ENCODE measurements at regions not wholly inside any gene's neighbourhood (a gene's known extent, or its start where the extent isn't known, plus 50 kb on each side); places are given as distances from the start of the nearest gene placed in this dataset.
"Not testable (repeated sequence)": the region's sequence is repeated elsewhere in the genome, so short reads cannot be mapped to it uniquely, and the experiment has no call there.

GRCh38 chr15:85196697-85197096, 183.7 kb upstream of the AKAP13 start:
- DNase-seq; H3K36me3 ChIP-seq (ENCODE audit: control insufficient read depth, insufficient read depth, low read length); H3K4me1 ChIP-seq (ENCODE audit: control insufficient read depth, insufficient read depth, low read length); H3K27ac ChIP-seq (ENCODE audit: low read length); H3K4me3 ChIP-seq (ENCODE audit: low read length); H3K27me3 ChIP-seq (ENCODE audit: control insufficient read depth, insufficient read depth, low read length); H3K9me3 ChIP-seq (ENCODE audit: control insufficient read depth, low read depth, low read length): not testable (repeated sequence)
- no CpG with 5 or more reads among the region's 5 CpGs for WGBS (ENCODE audit: insufficient coverage, low lambda C conversion rate)

DNA sequence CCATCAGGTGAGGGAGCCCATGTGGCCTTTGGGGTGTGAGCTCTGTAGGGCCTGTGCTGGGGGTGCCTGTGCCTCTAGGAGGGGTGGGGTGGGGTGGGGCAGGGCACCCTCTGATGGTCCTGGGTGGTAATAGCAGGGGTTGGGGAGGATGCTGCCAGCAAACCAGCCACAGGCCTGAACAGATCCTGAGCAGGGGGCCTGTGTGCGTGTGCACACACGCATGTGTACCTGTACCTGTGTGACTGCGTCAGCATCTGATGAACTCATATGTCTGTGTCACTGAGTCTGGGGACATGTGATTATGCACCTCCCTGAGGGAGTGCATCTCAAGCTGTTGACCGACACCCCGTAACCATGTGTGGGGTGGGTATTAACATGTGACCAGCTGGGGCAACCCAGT, 182.8 kb upstream of the AKAP13 start:
- not testable (repeated sequence) for H3K9me3 ChIP-seq (ENCODE audit: control insufficient read depth, low read depth, low read length); H3K4me1 ChIP-seq (ENCODE audit: control insufficient read depth, insufficient read depth, low read length); H3K27ac ChIP-seq (ENCODE audit: low read length); H3K27me3 ChIP-seq (ENCODE audit: control insufficient read depth, insufficient read depth, low read length); H3K36me3 ChIP-seq (ENCODE audit: control insufficient read depth, insufficient read depth, low read length); DNase-seq; H3K4me3 ChIP-seq (ENCODE audit: low read length)
- WGBS (ENCODE audit: insufficient coverage, low lambda C conversion rate), result no CpG with 5 or more reads among the region's 5 CpGs

DNA sequence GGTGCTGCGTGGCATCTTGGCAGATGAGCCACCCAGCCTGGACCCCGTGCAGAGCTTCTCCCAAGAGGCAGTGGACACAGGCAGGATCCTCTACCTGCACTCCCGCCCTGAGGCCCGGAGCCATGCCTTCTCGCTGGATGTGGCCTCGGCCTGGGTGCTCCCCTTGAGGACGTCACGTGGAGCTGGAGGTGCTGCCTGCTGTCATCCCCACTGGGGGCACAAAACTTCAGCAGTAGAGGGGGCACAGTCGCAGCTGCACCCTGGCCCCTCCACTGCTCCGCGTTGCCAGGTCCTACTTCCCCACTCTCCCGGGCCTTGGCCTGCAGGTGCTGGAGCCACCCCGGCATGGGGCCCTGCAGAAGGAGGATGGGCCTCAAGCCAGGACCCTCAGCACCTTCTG, 182.0 kb upstream of the AKAP13 start:
- H3K9me3 ChIP-seq (ENCODE audit: control insufficient read depth, low read depth, low read length); DNase-seq; H3K27ac ChIP-seq (ENCODE audit: low read length); H3K4me1 ChIP-seq (ENCODE audit: control insufficient read depth, insufficient read depth, low read length); H3K4me3 ChIP-seq (ENCODE audit: low read length); H3K27me3 ChIP-seq (ENCODE audit: control insufficient read depth, insufficient read depth, low read length); H3K36me3 ChIP-seq (ENCODE audit: control insufficient read depth, insufficient read depth, low read length): not testable (repeated sequence)
- WGBS (ENCODE audit: insufficient coverage, low lambda C conversion rate), result no CpG with 5 or more reads among the region's 13 CpGs

DNA sequence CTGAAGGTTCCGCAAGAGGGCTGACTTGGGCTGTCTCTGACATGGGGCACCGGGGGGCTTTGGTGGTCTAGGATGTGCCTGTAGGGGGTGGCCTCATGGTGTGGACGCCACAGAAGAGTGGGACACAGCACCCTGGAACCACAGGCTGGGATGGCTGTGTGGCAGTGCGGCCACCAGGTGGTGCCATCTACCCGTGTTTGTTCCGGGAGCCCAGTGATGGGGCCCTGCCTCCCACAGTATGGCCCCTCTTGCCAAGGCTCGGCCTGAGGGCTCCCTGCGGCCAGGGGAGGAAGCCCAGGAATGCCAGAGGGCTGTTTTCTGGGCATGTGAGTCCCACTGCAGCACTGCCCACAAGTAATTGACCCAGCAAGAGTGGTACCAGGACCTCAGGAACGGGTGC, 180.2 kb upstream of the AKAP13 start:
- not testable (repeated sequence) for H3K4me1 ChIP-seq (ENCODE audit: control insufficient read depth, insufficient read depth, low read length); H3K4me3 ChIP-seq (ENCODE audit: low read length); H3K9me3 ChIP-seq (ENCODE audit: control insufficient read depth, low read depth, low read length); DNase-seq; H3K36me3 ChIP-seq (ENCODE audit: control insufficient read depth, insufficient read depth, low read length); H3K27ac ChIP-seq (ENCODE audit: low read length); H3K27me3 ChIP-seq (ENCODE audit: control insufficient read depth, insufficient read depth, low read length)
- no CpG with 5 or more reads among the region's 9 CpGs for WGBS (ENCODE audit: insufficient coverage, low lambda C conversion rate)

- H3K36me3 ChIP-seq (ENCODE audit: control insufficient read depth, insufficient read depth, low read length); H3K9me3 ChIP-seq (ENCODE audit: control insufficient read depth, low read depth, low read length); DNase-seq; H3K27me3 ChIP-seq (ENCODE audit: control insufficient read depth, insufficient read depth, low read length); H3K4me1 ChIP-seq (ENCODE audit: control insufficient read depth, insufficient read depth, low read length); H3K4me3 ChIP-seq (ENCODE audit: low read length); H3K27ac ChIP-seq (ENCODE audit: low read length): not testable (repeated sequence)
- WGBS (ENCODE audit: insufficient coverage, low lambda C conversion rate), result no CpG with 5 or more reads among the region's 16 CpGs
Measured at GRCh38 chr15:85201118-85201793, 179.1 kb upstream of the AKAP13 start.

- WGBS (ENCODE audit: insufficient coverage, low lambda C conversion rate), result no CpG with 5 or more reads among the region's 16 CpGs
Measured at GRCh38 chr15:85204481-85204880, 175.9 kb upstream of the AKAP13 start.

GRCh38 chr15:85233791-85234325, 146.5 kb upstream of the AKAP13 start:
- H3K36me3 ChIP-seq (ENCODE audit: control insufficient read depth, insufficient read depth, low read length); H3K4me1 ChIP-seq (ENCODE audit: control insufficient read depth, insufficient read depth, low read length); H3K4me3 ChIP-seq (ENCODE audit: low read length); DNase-seq; H3K27ac ChIP-seq (ENCODE audit: low read length); H3K9me3 ChIP-seq (ENCODE audit: control insufficient read depth, low read depth, low read length); H3K27me3 ChIP-seq (ENCODE audit: control insufficient read depth, insufficient read depth, low read length): not testable (repeated sequence)
- WGBS (ENCODE audit: insufficient coverage, low lambda C conversion rate), result no CpG with 5 or more reads among the region's 62 CpGs

More at GRCh38 chr15:85204481-85204880, 175.9 kb upstream of the AKAP13 start:
- not testable (repeated sequence) for H3K9me3 ChIP-seq (ENCODE audit: control insufficient read depth, low read depth, low read length); H3K27ac ChIP-seq (ENCODE audit: low read length); H3K4me3 ChIP-seq (ENCODE audit: low read length); H3K27me3 ChIP-seq (ENCODE audit: control insufficient read depth, insufficient read depth, low read length); H3K36me3 ChIP-seq (ENCODE audit: control insufficient read depth, insufficient read depth, low read length); H3K4me1 ChIP-seq (ENCODE audit: control insufficient read depth, insufficient read depth, low read length); DNase-seq

GRCh38 chr15:85234450-85235196, 145.8 kb upstream of the AKAP13 start:
- DNase-seq; H3K27ac ChIP-seq (ENCODE audit: low read length); H3K4me1 ChIP-seq (ENCODE audit: control insufficient read depth, insufficient read depth, low read length); H3K36me3 ChIP-seq (ENCODE audit: control insufficient read depth, insufficient read depth, low read length); H3K4me3 ChIP-seq (ENCODE audit: low read length); H3K9me3 ChIP-seq (ENCODE audit: control insufficient read depth, low read depth, low read length); H3K27me3 ChIP-seq (ENCODE audit: control insufficient read depth, insufficient read depth, low read length): not testable (repeated sequence)
- WGBS (ENCODE audit: insufficient coverage, low lambda C conversion rate), result no CpG with 5 or more reads among the region's 55 CpGs

DNA sequence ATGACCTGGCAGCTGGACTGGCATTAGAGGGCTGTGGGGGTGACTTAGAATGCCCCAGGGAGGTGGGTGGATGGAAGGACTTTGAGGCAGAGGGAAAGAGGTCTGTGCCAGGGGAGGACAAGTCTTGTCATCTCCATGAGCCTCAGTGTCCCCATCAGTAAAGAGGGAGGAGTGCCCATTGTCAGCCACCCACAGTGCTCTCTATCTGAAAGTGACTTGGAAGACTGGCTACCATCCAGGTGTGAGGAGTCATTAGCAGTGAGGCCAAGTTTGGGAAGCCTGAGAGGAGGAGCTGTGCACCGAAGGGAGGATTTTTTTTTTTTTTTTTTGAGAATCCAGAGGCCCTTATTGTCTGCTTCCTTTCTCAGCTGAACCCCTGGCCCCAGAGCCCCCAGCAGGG, 136.3 kb upstream of the AKAP13 start:
- not testable (repeated sequence) for H3K36me3 ChIP-seq (ENCODE audit: control insufficient read depth, insufficient read depth, low read length); H3K27me3 ChIP-seq (ENCODE audit: control insufficient read depth, insufficient read depth, low read length); DNase-seq; H3K4me1 ChIP-seq (ENCODE audit: control insufficient read depth, insufficient read depth, low read length); H3K27ac ChIP-seq (ENCODE audit: low read length); H3K9me3 ChIP-seq (ENCODE audit: control insufficient read depth, low read depth, low read length); H3K4me3 ChIP-seq (ENCODE audit: low read length)
- WGBS (ENCODE audit: insufficient coverage, low lambda C conversion rate), result no CpG with 5 or more reads among the region's 1 CpG

DNA sequence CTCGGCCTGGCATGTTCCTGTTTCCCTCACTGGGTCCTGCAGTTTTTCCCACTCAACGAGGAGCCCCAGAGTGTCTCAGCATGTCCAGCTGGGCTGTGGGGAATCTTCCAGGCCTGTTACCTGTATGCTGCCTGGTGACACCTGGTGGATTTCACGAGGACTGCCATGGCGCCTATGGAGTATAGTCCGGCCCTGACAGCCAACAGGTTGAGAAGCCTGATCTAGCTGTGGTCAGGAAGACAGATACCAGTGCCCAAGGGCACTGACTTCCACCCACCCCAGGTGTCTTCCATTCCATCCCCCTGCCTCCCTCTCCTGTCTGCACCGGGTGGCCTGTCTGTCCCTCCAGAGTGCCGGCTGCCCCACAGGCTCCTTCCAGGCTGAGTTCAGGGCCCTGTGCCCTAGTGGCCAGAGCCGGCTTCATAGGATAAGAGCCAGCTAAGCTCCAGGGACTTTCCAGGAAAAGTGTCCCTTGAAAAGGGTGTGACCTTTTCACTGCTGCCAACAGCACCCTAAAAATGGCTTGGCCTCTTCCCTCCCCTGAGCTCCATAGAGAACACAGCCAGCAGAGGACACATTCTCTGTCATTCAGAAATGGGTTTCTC, 129.4 kb upstream of the AKAP13 start:
- not testable (repeated sequence) for H3K4me1 ChIP-seq (ENCODE audit: control insufficient read depth, insufficient read depth, low read length); H3K27ac ChIP-seq (ENCODE audit: low read length); H3K4me3 ChIP-seq (ENCODE audit: low read length); H3K27me3 ChIP-seq (ENCODE audit: control insufficient read depth, insufficient read depth, low read length); H3K9me3 ChIP-seq (ENCODE audit: control insufficient read depth, low read depth, low read length); H3K36me3 ChIP-seq (ENCODE audit: control insufficient read depth, insufficient read depth, low read length)
- no CpG with 5 or more reads among the region's 8 CpGs for WGBS (ENCODE audit: insufficient coverage, low lambda C conversion rate)
- DNase-seq, result peak in 1 of 2 donors; percentile 18

Measured in large intestine (tissue), 3 donors.